ENCODE measurements at regions not wholly inside any gene's neighbourhood (a gene's known extent, or its start where the extent isn't known, plus 50 kb on each side); places are given as distances from the start of the nearest gene placed in this dataset.

DNA sequence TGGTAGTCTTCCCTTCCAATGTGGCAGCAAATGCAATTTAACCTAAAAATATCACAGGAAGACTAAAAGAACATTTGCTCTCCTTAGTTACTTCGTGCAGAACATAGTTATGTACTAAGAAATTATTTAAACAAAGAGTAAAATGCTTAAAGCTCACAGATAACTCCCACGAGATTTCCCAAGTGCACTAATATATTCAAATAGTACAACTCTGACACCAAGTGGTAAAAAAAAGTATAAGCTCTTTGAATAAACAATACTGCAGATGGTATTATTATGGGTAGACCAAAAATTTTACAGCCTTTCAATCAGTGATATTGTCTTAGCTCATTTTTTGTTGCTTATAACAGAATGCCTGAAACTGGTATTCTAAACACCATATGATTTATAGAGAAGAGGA, 52.8 kb upstream of the FILIP1 start:
- TF ChIP-seq KLF13 (tag; IDR thresholded peaks at IDR 0.05; ENCODE audit: borderline replicate concordance, low read depth): no peak
- TF ChIP-seq, protein P1, sequence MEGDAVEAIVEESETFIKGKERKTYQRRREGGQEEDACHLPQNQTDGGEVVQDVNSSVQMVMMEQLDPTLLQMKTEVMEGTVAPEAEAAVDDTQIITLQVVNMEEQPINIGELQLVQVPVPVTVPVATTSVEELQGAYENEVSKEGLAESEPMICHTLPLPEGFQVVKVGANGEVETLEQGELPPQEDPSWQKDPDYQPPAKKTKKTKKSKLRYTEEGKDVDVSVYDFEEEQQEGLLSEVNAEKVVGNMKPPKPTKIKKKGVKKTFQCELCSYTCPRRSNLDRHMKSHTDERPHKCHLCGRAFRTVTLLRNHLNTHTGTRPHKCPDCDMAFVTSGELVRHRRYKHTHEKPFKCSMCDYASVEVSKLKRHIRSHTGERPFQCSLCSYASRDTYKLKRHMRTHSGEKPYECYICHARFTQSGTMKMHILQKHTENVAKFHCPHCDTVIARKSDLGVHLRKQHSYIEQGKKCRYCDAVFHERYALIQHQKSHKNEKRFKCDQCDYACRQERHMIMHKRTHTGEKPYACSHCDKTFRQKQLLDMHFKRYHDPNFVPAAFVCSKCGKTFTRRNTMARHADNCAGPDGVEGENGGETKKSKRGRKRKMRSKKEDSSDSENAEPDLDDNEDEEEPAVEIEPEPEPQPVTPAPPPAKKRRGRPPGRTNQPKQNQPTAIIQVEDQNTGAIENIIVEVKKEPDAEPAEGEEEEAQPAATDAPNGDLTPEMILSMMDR (IDR thresholded peaks at IDR 0.05 in 2 of 3, conservative IDR thresholded peaks at IDR 0.05 in 1 of 3; ENCODE audit: insufficient read depth in 2 of 3, low read depth in 1 of 3, low read length in 3 of 3): peak in 1 of 3 experiments; percentile 40; a peak in 2 of 6 replicates
- TF ChIP-seq ZNF274 (IDR thresholded peaks at IDR 0.05; ENCODE audit: borderline replicate concordance, low read depth, low read length): no peak

All from K562 (cell line).